ENCODE measurements at regions not wholly inside any gene's neighbourhood (a gene's known extent, or its start where the extent isn't known, plus 50 kb on each side); places are given as distances from the start of the nearest gene placed in this dataset.

DNA sequence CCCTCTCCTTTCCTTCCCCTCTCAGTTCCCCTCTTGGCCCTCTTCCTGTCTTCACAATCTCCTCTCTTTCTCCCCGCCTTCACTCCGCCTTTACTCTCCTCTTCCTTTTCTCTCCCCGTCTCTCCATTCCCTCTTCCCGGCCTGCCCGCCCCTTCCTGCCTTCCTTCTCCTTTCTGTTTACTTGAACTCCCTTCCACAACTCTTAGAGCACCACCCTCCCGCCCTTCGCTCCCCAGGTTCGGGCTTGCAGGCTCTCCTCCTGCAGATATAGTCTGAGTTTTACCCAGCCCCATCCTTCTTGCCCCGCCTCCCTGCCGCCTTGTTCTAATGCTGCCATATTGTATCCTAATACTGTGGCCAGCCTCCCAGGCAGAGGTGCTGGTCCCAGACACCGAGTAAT lies 201.5 kb upstream of the N4BP1 start:
- Mint-ChIP-seq H3K27me3 (ENCODE audit: unreplicated experiment) (peaks cover 36% of the 10 kb centered on the region), H3K4me3 (ENCODE audit: unreplicated experiment) (no peak overlapping the region), H3K27ac (ENCODE audit: unreplicated experiment) (no peak overlapping the region), H3K9me3 (ENCODE audit: unreplicated experiment) (no peaks in the 10 kb centered on the region), H3K4me1 (ENCODE audit: unreplicated experiment) (no peaks in the 10 kb centered on the region), H3K36me3 (ENCODE audit: unreplicated experiment) (no peaks in the 10 kb centered on the region)
- TF ChIP-seq CTCF (IDR thresholded peaks at IDR 0.05), result no peak
- no peak for DNase-seq (ENCODE audit: extremely low spot score, unreplicated experiment)

- no peaks in the 10 kb centered on the region for H3K36me3 Mint-ChIP-seq (ENCODE audit: unreplicated experiment)
These were observed 200.9 kb upstream of the N4BP1 start for GRCh38 chr16:48810803-48811453.

GRCh38 chr16:48810436-48810802 lies 200.4 kb upstream of the N4BP1 start:
- H3K27me3 Mint-ChIP-seq (ENCODE audit: unreplicated experiment), result peaks cover 36% of the 10 kb centered on the region
- no peaks in the 10 kb centered on the region for H3K9me3 Mint-ChIP-seq (ENCODE audit: unreplicated experiment)
- no peak for TF ChIP-seq CTCF (IDR thresholded peaks at IDR 0.05)
- DNase-seq (ENCODE audit: extremely low spot score, unreplicated experiment), result no peak
- H3K27ac Mint-ChIP-seq (ENCODE audit: unreplicated experiment), result no peak overlapping the region
- H3K36me3 Mint-ChIP-seq (ENCODE audit: unreplicated experiment), result no peaks in the 10 kb centered on the region
- no peak overlapping the region for H3K4me3 Mint-ChIP-seq (ENCODE audit: unreplicated experiment)
- H3K4me1 Mint-ChIP-seq (ENCODE audit: unreplicated experiment), result no peaks in the 10 kb centered on the region

More at GRCh38 chr16:48810803-48811453, 200.9 kb upstream of the N4BP1 start:
- Mint-ChIP-seq H3K9me3 (ENCODE audit: unreplicated experiment) (no peaks in the 10 kb centered on the region), H3K4me3 (ENCODE audit: unreplicated experiment) (no peak overlapping the region), H3K4me1 (ENCODE audit: unreplicated experiment) (no peaks in the 10 kb centered on the region), H3K27me3 (ENCODE audit: unreplicated experiment) (peaks cover 36% of the 10 kb centered on the region), H3K27ac (ENCODE audit: unreplicated experiment) (no peak overlapping the region)
- DNase-seq (ENCODE audit: extremely low spot score, unreplicated experiment), result no peak
- TF ChIP-seq CTCF (IDR thresholded peaks at IDR 0.05), result no peak

GRCh38 chr16:48790151-48790550 lies 180.2 kb upstream of the N4BP1 start:
- H3K4me1 Mint-ChIP-seq (ENCODE audit: unreplicated experiment), result no peaks in the 10 kb centered on the region
- no peak overlapping the region for H3K4me3 Mint-ChIP-seq (ENCODE audit: unreplicated experiment)
- H3K36me3 Mint-ChIP-seq (ENCODE audit: unreplicated experiment), result no peaks in the 10 kb centered on the region
- H3K27ac Mint-ChIP-seq (ENCODE audit: unreplicated experiment), result no peak overlapping the region
- no peaks in the 10 kb centered on the region for H3K9me3 Mint-ChIP-seq (ENCODE audit: unreplicated experiment)
- no peak for DNase-seq (ENCODE audit: extremely low spot score, unreplicated experiment)
- H3K27me3 Mint-ChIP-seq (ENCODE audit: unreplicated experiment), result no peaks in the 10 kb centered on the region
- no peak for TF ChIP-seq CTCF (IDR thresholded peaks at IDR 0.05)

GRCh38 chr16:48788475-48788874 lies 178.5 kb upstream of the N4BP1 start:
- no peaks in the 10 kb centered on the region for H3K4me1 Mint-ChIP-seq (ENCODE audit: unreplicated experiment)
- no peak overlapping the region for H3K27ac Mint-ChIP-seq (ENCODE audit: unreplicated experiment)
- DNase-seq (ENCODE audit: extremely low spot score, unreplicated experiment), result no peak
- no peaks in the 10 kb centered on the region for H3K36me3 Mint-ChIP-seq (ENCODE audit: unreplicated experiment)
- no peak for TF ChIP-seq CTCF (IDR thresholded peaks at IDR 0.05)
- H3K27me3 Mint-ChIP-seq (ENCODE audit: unreplicated experiment), result no peaks in the 10 kb centered on the region
- H3K9me3 Mint-ChIP-seq (ENCODE audit: unreplicated experiment), result peaks cover 3% of the 10 kb centered on the region
- no peak overlapping the region for H3K4me3 Mint-ChIP-seq (ENCODE audit: unreplicated experiment)

All from osteocyte (in vitro differentiated cells).